SK-N-SH (cell line): ENCODE measurements at regions not wholly inside any gene's neighbourhood (a gene's known extent, or its start where the extent isn't known, plus 50 kb on each side); places are given as distances from the start of the nearest gene placed in this dataset.

Source experiments
- CHD2 ChIP-seq: fragments of 150-350 bp; IDR thresholded peaks from 2 replicates; pipeline ENCODE4 v1.6.1; 2018; ENCODE audit warnings: low read length; ENCODE audit not compliant: partially characterized antibody
- CTCF ChIP-seq: fragments of 200-600 bp; sonication (generic); IDR thresholded peaks from 2 replicates; pipeline ENCODE4 v1.6.1; 2017; ENCODE audit warnings: antibody characterized with exemption, mild to moderate bottlenecking, moderate library complexity
- ELF1 ChIP-seq: IDR thresholded peaks from 2 replicates; pipeline ENCODE4 v1.4.0; 2012
- EP300 ChIP-seq, 2 experiments: IDR thresholded peaks; 2 replicates each; pipeline versions ENCODE4 v1.4.0 to v1.6.1; 2012; ENCODE audit warnings: borderline replicate concordance in 1 of 2, low read depth in 1 of 2, low read length in 1 of 2
- EZH2phosphoT487 ChIP-seq: fragments of 200-600 bp; sonication (generic); IDR thresholded peaks from 2 replicates; pipeline ENCODE4 v1.6.1; 2017; ENCODE audit warnings: low read depth, mixed run types, mild to moderate bottlenecking, antibody characterized with exemption, moderate library complexity, borderline replicate concordance
- MAX ChIP-seq: IDR thresholded peaks from 2 replicates; pipeline ENCODE4 v1.4.0; 2012; ENCODE audit warnings: low read depth
- NFIC ChIP-seq: IDR thresholded peaks from 2 replicates; pipeline ENCODE4 v1.4.0; 2012; ENCODE audit warnings: borderline replicate concordance
- PBX3 ChIP-seq: IDR thresholded peaks from 2 replicates; pipeline ENCODE4; 2012
- POLR2AphosphoS5 ChIP-seq: IDR thresholded peaks from 2 replicates; pipeline ENCODE4 v1.6.1; 2012; ENCODE audit warnings: low read depth, low read length
- RCOR1 ChIP-seq: fragments of 150-350 bp; IDR thresholded peaks from 2 replicates; pipeline ENCODE4 v1.6.1; 2017; ENCODE audit warnings: antibody characterized with exemption, low read length
- REST ChIP-seq: IDR thresholded peaks from 2 replicates; pipeline ENCODE4 v1.6.1; 2012; ENCODE audit warnings: mild to moderate bottlenecking, low read depth, low read length, moderate library complexity
- SIN3A ChIP-seq: IDR thresholded peaks from 2 replicates; pipeline ENCODE4 v1.6.1; 2012; ENCODE audit warnings: low read depth, mild to moderate bottlenecking, low read length, moderate library complexity, borderline replicate concordance
- SMC3 ChIP-seq: IDR thresholded peaks from 2 replicates; pipeline ENCODE4 v1.6.1; 2012; ENCODE audit warnings: low read depth, low read length, improper control_type of control experiment
- TAF1 ChIP-seq: IDR thresholded peaks from 2 replicates; pipeline ENCODE4 v1.6.1; 2012; ENCODE audit warnings: low read depth, mild to moderate bottlenecking, low read length, moderate library complexity, borderline replicate concordance

- TF ChIP-seq CTCF = no peak
- TF ChIP-seq POLR2AphosphoS5 = no peak
- TF ChIP-seq REST = no peak
- no peak for TF ChIP-seq PBX3
- TF ChIP-seq TAF1 = no peak
- no peak for TF ChIP-seq ELF1
- TF ChIP-seq SIN3A = no peak
- TF ChIP-seq CHD2 = no peak
- no peak for TF ChIP-seq MAX
- no peak for TF ChIP-seq SMC3
- no peak for TF ChIP-seq EP300 (IDR thresholded peaks at IDR 0.05; ENCODE audit: borderline replicate concordance in 1 of 2, low read depth in 1 of 2, low read length in 1 of 2)
- no peak for TF ChIP-seq EZH2phosphoT487
- TF ChIP-seq NFIC = no peak
- no peak for TF ChIP-seq RCOR1
Observed at GRCh38 chr5:157965040-157965678, 106.2 kb upstream of the CLINT1 start.
